GM10266 (cell line): ENCODE measurements at regions not wholly inside any gene's neighbourhood (a gene's known extent, or its start where the extent isn't known, plus 50 kb on each side); places are given as distances from the start of the nearest gene placed in this dataset.

ENCODE experiments used
- DNase-seq: peaks from one replicate; pipeline ENCODE4 v3.0.0; 2012; ENCODE audit errors: extremely low spot score
- CTCF ChIP-seq: IDR thresholded peaks from 2 replicates; pipeline ENCODE4 v1.5.1; 2012; ENCODE audit warnings: mild to moderate bottlenecking, low read depth; ENCODE audit not compliant: control insufficient read depth, insufficient read depth; ENCODE audit errors: missing control alignments

- TF ChIP-seq CTCF, result no peak
- DNase-seq, result no peak
These were observed 124.8 kb upstream of the WSCD2 start for GRCh38 chr12:108004319-108004718.

GRCh38 chr12:108008163-108008905 lies 120.8 kb upstream of the WSCD2 start:
- no peak for DNase-seq
- TF ChIP-seq CTCF, result no peak

GRCh38 chr12:108009442-108010070 lies 119.5 kb upstream of the WSCD2 start:
- DNase-seq, result no peak
- TF ChIP-seq CTCF, result no peak

GRCh38 chr12:108016022-108016564 lies 113.0 kb upstream of the WSCD2 start:
- TF ChIP-seq CTCF, result no peak
- DNase-seq, result no peak

GRCh38 chr12:108017472-108018057 lies 111.5 kb upstream of the WSCD2 start:
- TF ChIP-seq CTCF, result no peak
- DNase-seq, result no peak

GRCh38 chr12:108019862-108020261 lies 109.2 kb upstream of the WSCD2 start:
- TF ChIP-seq CTCF, result no peak
- no peak for DNase-seq

GRCh38 chr12:108021141-108021540 lies 107.9 kb upstream of the WSCD2 start:
- DNase-seq, result no peak
- TF ChIP-seq CTCF, result no peak
